ENCODE measurements at regions not wholly inside any gene's neighbourhood (a gene's known extent, or its start where the extent isn't known, plus 50 kb on each side); places are given as distances from the start of the nearest gene placed in this dataset.
"Not testable (repeated sequence)": the region's sequence is repeated elsewhere in the genome, so short reads cannot be mapped to it uniquely, and the experiment has no call there.

- no peak for DNase-seq
These were observed 92.6 kb downstream of the KIF26A start for GRCh38 chr14:104230946-104231345.

GRCh38 chr14:104232070-104232484, 93.7 kb downstream of the KIF26A start:
- DNase-seq, result no peak

GRCh38 chr14:104234007-104234786, 95.8 kb downstream of the KIF26A start:
- DNase-seq, result not testable (repeated sequence)

- DNase-seq, result no peak
These were observed 97.3 kb downstream of the KIF26A start for GRCh38 chr14:104235686-104236085.

- DNase-seq, result no peak
These were observed 99.5 kb downstream of the KIF26A start for GRCh38 chr14:104237651-104238423.

GRCh38 chr14:104238424-104239184, 100.2 kb downstream of the KIF26A start:
- DNase-seq, result no peak

DNA sequence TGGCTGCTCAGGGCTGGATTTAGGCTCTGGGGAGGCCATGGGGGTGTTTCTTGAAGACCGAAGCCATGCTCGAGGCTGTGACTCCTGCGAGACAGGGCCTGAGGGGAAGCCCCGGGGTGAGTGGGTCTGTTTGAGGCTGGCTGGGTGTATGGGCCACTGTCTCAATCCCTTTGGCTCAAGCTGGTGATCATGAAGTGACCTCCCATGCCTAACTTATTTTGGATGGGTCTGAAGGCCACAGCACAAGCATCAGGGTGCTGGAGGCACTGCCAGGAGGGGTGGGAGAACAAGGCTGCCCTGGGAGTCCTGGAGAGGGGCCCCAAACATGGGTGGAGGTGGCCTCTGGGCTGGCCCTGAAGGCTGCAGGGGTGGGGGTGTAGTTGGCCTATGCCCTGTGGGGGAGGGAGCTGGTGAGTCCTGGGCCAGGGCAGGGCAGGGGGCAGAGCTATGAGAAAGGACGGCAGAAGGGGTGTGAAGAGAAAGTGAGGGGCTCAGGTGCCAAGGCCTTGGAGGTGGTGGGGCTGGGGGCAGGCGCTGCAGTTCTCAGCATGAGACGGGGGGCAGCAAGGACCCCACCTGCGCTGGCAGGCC, 100.9 kb downstream of the KIF26A start:
- DNase-seq, result no peak

- no peak for DNase-seq
These were observed 101.5 kb downstream of the KIF26A start for GRCh38 chr14:104239861-104240301.

DNA sequence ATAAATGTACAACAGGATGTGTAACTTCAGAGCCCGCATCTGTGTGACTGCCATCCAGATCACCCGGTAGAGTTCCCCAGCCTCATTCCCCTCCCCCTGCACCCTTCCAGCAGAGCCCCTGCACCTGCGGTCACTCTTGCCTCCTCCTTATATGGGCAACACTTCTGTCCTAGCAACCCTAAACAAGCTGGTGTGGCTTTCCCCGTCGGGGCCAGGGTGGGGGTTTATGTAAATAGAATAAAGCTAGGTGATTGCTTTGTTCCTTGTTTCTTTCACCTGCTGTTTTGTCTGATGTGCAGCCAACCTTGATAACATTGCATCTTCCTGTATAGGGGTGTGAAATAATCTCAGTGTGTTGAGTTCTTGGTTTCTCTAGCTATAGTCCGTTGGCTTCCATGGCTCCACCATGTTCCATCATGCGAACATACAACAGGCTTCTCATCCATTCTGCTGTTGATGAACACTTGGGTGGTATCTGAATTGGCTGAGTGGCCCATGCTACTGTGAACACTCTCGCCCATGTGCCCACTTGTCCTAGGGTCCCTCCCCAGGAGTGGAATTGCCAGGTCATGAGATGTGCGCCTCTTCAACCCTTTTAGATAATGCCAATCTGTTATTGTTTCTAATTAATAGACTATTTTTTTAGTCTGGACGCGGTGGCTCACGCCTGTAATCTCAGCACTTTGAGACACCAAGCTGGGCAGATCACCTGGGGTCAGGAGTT, 102.2 kb downstream of the KIF26A start:
- DNase-seq, result no peak

DNA sequence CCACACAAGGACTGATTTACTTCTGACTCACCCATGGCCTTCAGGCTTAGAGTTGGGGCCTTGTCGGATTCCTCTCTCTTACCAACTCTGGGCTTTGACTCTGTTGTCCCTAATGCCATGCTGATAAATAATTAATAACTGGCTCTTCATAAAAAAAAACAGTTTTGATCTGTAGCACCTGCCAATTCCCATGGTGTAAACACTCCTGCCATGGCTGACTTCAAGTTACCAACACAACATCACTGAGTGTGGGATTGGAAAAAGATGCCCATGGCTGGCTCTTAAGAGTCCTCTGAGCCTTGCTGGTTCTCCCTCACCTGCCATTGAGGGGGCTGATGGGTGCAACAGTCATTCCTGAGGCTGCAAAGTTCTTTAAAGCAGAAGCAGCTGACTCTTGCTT, 104.8 kb downstream of the KIF26A start:
- DNase-seq, result no peak

DNA sequence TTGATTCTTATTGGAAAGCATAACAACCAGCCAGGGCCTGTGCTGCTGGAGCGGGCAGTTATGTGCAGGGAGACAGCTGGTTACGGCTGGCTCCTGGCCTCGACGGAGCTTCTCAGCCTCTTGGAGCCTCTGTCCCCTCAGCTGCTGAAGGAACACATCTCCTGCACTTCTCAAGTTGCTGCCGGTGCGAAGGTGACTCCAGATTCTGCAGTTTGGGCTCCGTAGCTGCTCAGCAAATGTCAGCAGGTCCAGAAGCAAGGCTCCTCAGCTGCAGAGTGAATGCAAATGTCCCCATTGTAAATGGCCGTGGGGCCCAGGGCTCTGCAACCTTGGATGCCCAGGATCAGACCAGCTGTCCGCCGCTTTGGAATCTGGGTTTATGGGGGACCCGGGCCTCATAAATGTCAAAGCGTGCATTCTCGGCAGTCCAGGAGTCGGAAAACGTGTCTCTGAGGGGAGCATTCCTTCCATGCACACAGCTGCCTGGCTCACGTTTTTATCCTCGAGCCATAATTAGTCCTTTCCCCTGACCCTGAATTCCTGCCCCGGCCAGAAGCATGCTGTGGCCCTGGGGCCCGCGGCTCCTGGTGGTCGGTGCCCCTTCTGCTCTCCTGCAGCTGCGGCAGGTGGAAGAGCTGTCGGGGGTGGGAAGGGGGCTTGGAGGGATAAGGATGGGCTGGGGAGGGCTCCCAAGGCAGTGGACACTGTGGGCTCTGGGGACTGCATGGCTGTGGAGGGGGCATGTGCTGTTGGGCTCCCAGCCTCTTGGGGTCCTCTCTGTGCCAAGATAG, 106.0 kb downstream of the KIF26A start:
- DNase-seq, result no peak

DNA sequence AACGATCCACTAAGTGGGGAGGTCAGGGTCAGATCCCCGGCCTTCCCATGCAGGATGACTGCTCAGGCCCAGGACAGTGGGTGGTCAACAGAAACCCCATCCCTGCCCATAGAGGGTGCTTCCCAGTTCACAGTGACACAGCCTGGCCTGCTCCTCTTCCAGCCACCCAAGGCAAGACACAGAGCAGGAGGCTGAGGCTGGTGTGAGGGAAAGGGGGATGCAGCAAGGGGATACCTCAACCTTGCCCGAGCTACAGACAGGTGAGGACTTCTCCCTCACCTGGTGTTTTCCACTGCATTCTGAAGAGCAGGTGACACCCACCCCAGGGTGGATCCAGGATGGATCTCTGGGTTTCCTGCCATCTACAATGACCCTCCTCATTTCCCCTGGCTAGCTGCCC, 106.7 kb downstream of the KIF26A start:
- DNase-seq, result no peak

DNA sequence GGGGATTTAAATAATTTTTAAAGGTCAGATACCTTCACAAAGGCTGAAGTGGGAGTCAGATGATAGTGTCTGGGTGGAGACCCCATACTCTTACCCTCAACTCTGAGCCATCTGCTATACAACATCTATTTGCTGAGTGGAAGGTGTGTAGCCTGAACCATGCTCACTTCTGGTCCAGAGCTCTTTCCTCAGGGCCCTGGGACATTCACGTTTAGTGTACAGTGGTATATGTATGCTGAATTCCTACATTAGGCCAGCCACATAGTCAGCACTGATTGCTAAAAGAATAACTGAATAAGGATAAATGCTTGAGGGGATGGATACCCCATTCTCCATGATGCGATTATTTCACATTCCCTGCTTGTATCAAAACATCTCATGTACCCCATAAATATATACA, 107.3 kb downstream of the KIF26A start:
- no peak for DNase-seq

DNA sequence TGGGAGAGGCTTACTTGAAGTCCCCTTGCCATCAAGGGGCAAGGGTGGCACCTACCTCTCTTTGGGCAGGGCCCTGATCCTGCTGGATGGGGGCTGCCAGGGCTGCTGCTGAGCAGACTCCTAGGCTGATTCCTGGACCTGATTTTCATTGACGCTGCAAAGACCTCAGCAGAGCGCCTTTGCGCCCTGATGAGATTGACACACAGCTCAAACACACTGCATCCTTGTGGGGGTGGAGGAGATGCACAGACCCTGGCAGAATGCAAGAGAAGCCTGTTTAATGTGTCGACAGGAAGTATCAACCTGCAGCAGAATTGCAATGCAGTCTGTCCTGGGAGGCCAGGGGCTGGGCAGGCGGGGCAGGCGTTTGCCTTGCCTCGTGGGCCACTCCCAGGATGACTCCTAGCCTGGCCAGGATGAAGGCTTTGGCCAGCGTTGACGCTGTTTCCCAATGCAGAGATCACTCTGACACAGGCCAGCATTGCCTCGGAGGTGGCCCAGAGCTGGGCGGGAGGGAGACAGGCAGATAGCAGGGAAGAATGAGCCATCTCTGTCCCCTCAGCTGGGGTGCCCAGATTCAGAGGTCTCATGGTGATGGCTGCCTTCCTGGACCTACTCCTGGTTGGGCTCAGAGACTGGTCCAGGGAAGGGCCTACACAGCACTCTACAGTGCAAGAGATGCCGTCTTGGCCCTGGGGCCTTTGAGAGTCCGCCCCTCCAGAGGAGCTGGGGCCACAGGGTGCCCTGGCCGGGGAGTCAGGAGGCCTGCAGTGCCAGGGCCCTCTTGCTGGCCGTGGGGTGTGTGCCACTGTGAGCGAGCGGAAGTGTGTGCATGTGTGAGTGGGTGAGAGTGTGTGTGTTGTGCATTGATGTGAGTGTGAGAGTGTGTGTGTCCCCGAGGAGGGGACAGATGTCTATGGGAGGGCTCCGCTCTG, 108.3 kb downstream of the KIF26A start:
- DNase-seq, result no peak

- DNase-seq, result no peak
These were observed 109.2 kb downstream of the KIF26A start for GRCh38 chr14:104247336-104248202.

- DNase-seq, result no peak
These were observed 110.0 kb downstream of the KIF26A start for GRCh38 chr14:104248203-104249055.

GRCh38 chr14:104249089-104249488, 110.7 kb downstream of the KIF26A start:
- no peak for DNase-seq

DNA sequence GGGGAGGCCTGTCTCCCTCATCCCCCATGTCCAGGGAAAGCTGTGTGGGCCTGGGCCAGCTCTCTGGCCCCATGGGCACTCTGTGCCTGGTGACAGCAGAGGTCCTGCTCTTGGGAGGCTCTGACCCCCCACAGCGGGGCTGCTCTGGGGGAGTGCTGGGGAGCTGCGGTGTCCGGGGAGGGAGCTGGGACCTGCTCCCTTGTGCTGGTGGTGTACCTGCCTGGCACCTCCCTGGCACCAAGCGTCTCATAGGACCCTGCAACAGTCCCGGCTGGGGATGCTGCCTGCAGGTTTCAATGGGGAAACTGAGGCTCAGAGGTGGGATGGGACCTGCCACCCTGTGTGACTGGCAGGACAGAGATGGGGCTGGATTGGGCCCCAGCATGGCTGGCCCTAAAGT, 111.3 kb downstream of the KIF26A start:
- no peak for DNase-seq
